Loucy (cell line): ENCODE measurements at regions not wholly inside any gene's neighbourhood (a gene's known extent, or its start where the extent isn't known, plus 50 kb on each side); places are given as distances from the start of the nearest gene placed in this dataset.
"Not testable (repeated sequence)": the region's sequence is repeated elsewhere in the genome, so short reads cannot be mapped to it uniquely, and the experiment has no call there.

ENCODE experiments used
- H2AFZ ChIP-seq: fragments of 200-600 bp; sonication (generic); 2 replicates; pipeline ENCODE4 v1.6.0; 2016; ENCODE audit warnings: antibody characterized with exemption, mild to moderate bottlenecking, low read length, moderate library complexity
- H3F3A ChIP-seq: fragments of 200-600 bp; 2 replicates; pipeline ENCODE4 v1.6.0; 2016; ENCODE audit warnings: antibody characterized with exemption, low read depth, mild to moderate bottlenecking
- H3K27me3 ChIP-seq: fragments of 200-600 bp; sonication (generic); 2 replicates; pipeline ENCODE4 v1.6.1; 2014; ENCODE audit warnings: low read length, mild to moderate bottlenecking; ENCODE audit not compliant: insufficient read depth, poor library complexity, severe bottlenecking
- H3K36me3 ChIP-seq: fragments of 200-600 bp; sonication (generic); 2 replicates; pipeline ENCODE4 v1.6.1; 2016; ENCODE audit warnings: low read length; ENCODE audit not compliant: insufficient read depth
- H3K4me1 ChIP-seq: fragments of 200-600 bp; sonication (generic); 2 replicates; pipeline ENCODE4 v1.5.1; 2014; ENCODE audit warnings: low read length, mild to moderate bottlenecking; ENCODE audit not compliant: insufficient read depth, poor library complexity, severe bottlenecking
- H3K4me2 ChIP-seq: fragments of 200-600 bp; sonication (generic); 2 replicates; pipeline ENCODE4 v1.6.0; 2014; ENCODE audit warnings: antibody characterized with exemption, low read length, low read depth, mild to moderate bottlenecking; ENCODE audit not compliant: poor library complexity, severe bottlenecking
- H3K4me3 ChIP-seq: fragments of 200-600 bp; sonication (generic); 2 replicates; pipeline ENCODE4 v1.5.1; 2014; ENCODE audit warnings: low read length, mild to moderate bottlenecking, mixed read lengths; ENCODE audit not compliant: poor library complexity, severe bottlenecking
- H3K79me2 ChIP-seq: fragments of 200-600 bp; sonication (generic); 2 replicates; pipeline ENCODE4 v1.6.1; 2014; ENCODE audit warnings: low read length; ENCODE audit not compliant: insufficient read depth
- H3K9ac ChIP-seq: fragments of 200-600 bp; sonication (generic); 2 replicates; pipeline ENCODE4 v1.6.0; 2014; ENCODE audit warnings: mild to moderate bottlenecking, low read depth, low read length, moderate library complexity; ENCODE audit not compliant: poor library complexity, severe bottlenecking
- H3K9me2 ChIP-seq: fragments of 200-600 bp; sonication (generic); replicated peaks from 2 replicates; pipeline ENCODE4 v1.6.1; 2016; ENCODE audit warnings: low read depth, low read length, mixed read lengths
- H3K9me3 ChIP-seq: fragments of 200-600 bp; sonication (generic); 2 replicates; pipeline ENCODE4 v1.6.1; 2014; ENCODE audit warnings: mild to moderate bottlenecking, antibody characterized with exemption, low read length, low read depth; ENCODE audit not compliant: insufficient read depth
- H4K20me1 ChIP-seq: fragments of 200-600 bp; sonication (generic); 2 replicates; pipeline ENCODE4 v1.6.0; 2014; ENCODE audit warnings: antibody characterized with exemption, low read length, mild to moderate bottlenecking; ENCODE audit not compliant: insufficient read depth, poor library complexity, severe bottlenecking
- CTCF ChIP-seq: fragments of 200-600 bp; sonication (generic); conservative IDR thresholded peaks from 2 replicates; pipeline ENCODE4 v1.5.1; 2014; ENCODE audit warnings: mild to moderate bottlenecking, antibody characterized with exemption, low read length
- EZH2phosphoT487 ChIP-seq: fragments of 200-600 bp; IDR thresholded peaks from 2 replicates; pipeline ENCODE4 v1.6.1; 2018; ENCODE audit warnings: antibody characterized with exemption, mild to moderate bottlenecking, moderate library complexity, borderline replicate concordance

GRCh38 chr9:1173993-1174392 is 123.8 kb downstream of the DMRT2 start:
- TF ChIP-seq CTCF, result no peak
- TF ChIP-seq EZH2phosphoT487, result no peak
- Histone ChIP-seq H3K4me1 (peaks cover 11% of the 10 kb centered on the region), H2AFZ (no peak overlapping the region), H4K20me1 (no peaks in the 10 kb centered on the region), H3K27me3 (no peaks in the 10 kb centered on the region), H3K9me3 (no peaks in the 10 kb centered on the region), H3F3A (no peaks in the 10 kb centered on the region), H3K36me3 (no peaks in the 10 kb centered on the region), H3K9ac (no peak overlapping the region), H3K4me3 (no peak overlapping the region), H3K9me2 (no peaks in the 10 kb centered on the region), H3K79me2 (no peaks in the 10 kb centered on the region), H3K4me2 (no peak overlapping the region)

GRCh38 chr9:1179366-1179765 is 129.2 kb downstream of the DMRT2 start:
- no peaks in the 10 kb centered on the region for H3K27me3 ChIP-seq
- H3K4me1 ChIP-seq, result no peaks in the 10 kb centered on the region
- H3K9me3 ChIP-seq, result no peaks in the 10 kb centered on the region
- H2AFZ ChIP-seq, result no peak overlapping the region
- H3K36me3 ChIP-seq, result no peaks in the 10 kb centered on the region
- no peak overlapping the region for H3K4me2 ChIP-seq
- H3K9ac ChIP-seq, result no peak overlapping the region
- H3F3A ChIP-seq, result no peaks in the 10 kb centered on the region
- H3K4me3 ChIP-seq, result no peak overlapping the region
- H3K79me2 ChIP-seq, result no peaks in the 10 kb centered on the region
- TF ChIP-seq EZH2phosphoT487, result no peak
- no peak for TF ChIP-seq CTCF
- H4K20me1 ChIP-seq, result no peaks in the 10 kb centered on the region
- no peaks in the 10 kb centered on the region for H3K9me2 ChIP-seq

- no peaks in the 10 kb centered on the region for H3K4me1 ChIP-seq
- no peak overlapping the region for H2AFZ ChIP-seq
- no peaks in the 10 kb centered on the region for H3K27me3 ChIP-seq
- no peaks in the 10 kb centered on the region for H3K9me3 ChIP-seq
- H3K9me2 ChIP-seq, result no peaks in the 10 kb centered on the region
- H4K20me1 ChIP-seq, result no peaks in the 10 kb centered on the region
- no peak overlapping the region for H3K4me2 ChIP-seq
- H3K4me3 ChIP-seq, result no peak overlapping the region
- H3K36me3 ChIP-seq, result no peaks in the 10 kb centered on the region
- no peak for TF ChIP-seq EZH2phosphoT487
- no peak for TF ChIP-seq CTCF
- H3F3A ChIP-seq, result no peaks in the 10 kb centered on the region
- H3K79me2 ChIP-seq, result no peaks in the 10 kb centered on the region
- no peak overlapping the region for H3K9ac ChIP-seq
Observed at GRCh38 chr9:1184146-1184545, 134.0 kb downstream of the DMRT2 start.

- H3K9me3 ChIP-seq, H4K20me1 ChIP-seq, H3K36me3 ChIP-seq, H3K4me2 ChIP-seq, H3K9ac ChIP-seq, H3F3A ChIP-seq, H3K9me2 ChIP-seq, H3K27me3 ChIP-seq, H3K4me1 ChIP-seq, H3K79me2 ChIP-seq, H3K4me3 ChIP-seq, H2AFZ ChIP-seq: not testable (repeated sequence)
Observed at GRCh38 chr9:1187137-1187536, 137.0 kb downstream of the DMRT2 start.

GRCh38 chr9:1195636-1196035 is 145.5 kb downstream of the DMRT2 start:
- H3K36me3 ChIP-seq, H3K4me2 ChIP-seq, H3K4me3 ChIP-seq, H3F3A ChIP-seq, H4K20me1 ChIP-seq, H3K4me1 ChIP-seq, H3K9me3 ChIP-seq, H3K9me2 ChIP-seq, H3K27me3 ChIP-seq, H3K9ac ChIP-seq, H3K79me2 ChIP-seq, H2AFZ ChIP-seq: not testable (repeated sequence)
